ENCODE measurements at regions not wholly inside any gene's neighbourhood (a gene's known extent, or its start where the extent isn't known, plus 50 kb on each side); places are given as distances from the start of the nearest gene placed in this dataset.

GRCh38 chrX:40852586-40852985 lies 117.2 kb upstream of the MED14 start:
- no peak for TF ChIP-seq CTCF (IDR thresholded peaks at IDR 0.05)
- no peak for TF ChIP-seq POLR2A (IDR thresholded peaks at IDR 0.05)
- H3K4me1 ChIP-seq, result peaks cover 0 to 5% of the 10 kb centered on the region in 2 donors
- H3K4me3 ChIP-seq (replicated peaks in 1 of 3), result no peak overlapping the region
- H3K27ac ChIP-seq, result no peak overlapping the region
- DNase-seq, result no peak
- intact Hi-C loops (cut with DNase I), result no loop called here
- no peaks in the 10 kb centered on the region for H3K9me3 ChIP-seq
- no peaks in the 10 kb centered on the region for H3K36me3 ChIP-seq
- no peaks in the 10 kb centered on the region for H3K27me3 ChIP-seq

- TF ChIP-seq POLR2A (IDR thresholded peaks at IDR 0.05), result no peak
- no peak for TF ChIP-seq CTCF (IDR thresholded peaks at IDR 0.05)
These were observed 117.9 kb upstream of the MED14 start for GRCh38 chrX:40853004-40853815.

GRCh38 chrX:40853816-40854123 lies 118.4 kb upstream of the MED14 start:
- TF ChIP-seq POLR2A (IDR thresholded peaks at IDR 0.05), result no peak
- TF ChIP-seq CTCF (IDR thresholded peaks at IDR 0.05), result no peak
- Histone ChIP-seq H3K36me3 (no peaks in the 10 kb centered on the region), H3K27ac (no peak overlapping the region), H3K4me3 (replicated peaks in 1 of 3) (no peak overlapping the region), H3K9me3 (no peaks in the 10 kb centered on the region), H3K27me3 (no peaks in the 10 kb centered on the region), H3K4me1 (peaks cover 0 to 3% of the 10 kb centered on the region in 2 donors)
- DNase-seq, result no peak
- intact Hi-C loops (cut with DNase I), result no loop called here

More at GRCh38 chrX:40853004-40853815, 117.9 kb upstream of the MED14 start:
- Histone ChIP-seq H3K27me3 (no peaks in the 10 kb centered on the region), H3K36me3 (no peaks in the 10 kb centered on the region), H3K4me3 (replicated peaks in 1 of 3) (no peak overlapping the region), H3K27ac (no peak overlapping the region), H3K9me3 (no peaks in the 10 kb centered on the region), H3K4me1 (peaks cover 0 to 3% of the 10 kb centered on the region in 2 donors)
- intact Hi-C loops (cut with DNase I), result no loop called here
- DNase-seq, result no peak
- WGBS, 2 donors, result 77 to 86% methylated on average over 4 of the region's 4 CpGs

GRCh38 chrX:40854242-40854641 lies 118.9 kb upstream of the MED14 start:
- no peaks in the 10 kb centered on the region for H3K36me3 ChIP-seq

More at GRCh38 chrX:40854242-40854641, 118.9 kb upstream of the MED14 start:
- peaks cover 0 to 3% of the 10 kb centered on the region in 2 donors for H3K4me1 ChIP-seq
- H3K27me3 ChIP-seq, result no peaks in the 10 kb centered on the region
- no peaks in the 10 kb centered on the region for H3K9me3 ChIP-seq
- no peak for TF ChIP-seq CTCF (IDR thresholded peaks at IDR 0.05)
- TF ChIP-seq POLR2A (IDR thresholded peaks at IDR 0.05), result no peak
- H3K27ac ChIP-seq, result no peak overlapping the region
- no peak for DNase-seq
- no peak overlapping the region for H3K4me3 ChIP-seq (replicated peaks in 1 of 3)
- 93% methylated on average over 1 of the region's 1 CpG for WGBS, 2 donors
- intact Hi-C loops (cut with DNase I), result no loop called here

Data from thyroid gland (tissue), 4 donors.